ENCODE measurements at regions not wholly inside any gene's neighbourhood (a gene's known extent, or its start where the extent isn't known, plus 50 kb on each side); places are given as distances from the start of the nearest gene placed in this dataset.

DNA sequence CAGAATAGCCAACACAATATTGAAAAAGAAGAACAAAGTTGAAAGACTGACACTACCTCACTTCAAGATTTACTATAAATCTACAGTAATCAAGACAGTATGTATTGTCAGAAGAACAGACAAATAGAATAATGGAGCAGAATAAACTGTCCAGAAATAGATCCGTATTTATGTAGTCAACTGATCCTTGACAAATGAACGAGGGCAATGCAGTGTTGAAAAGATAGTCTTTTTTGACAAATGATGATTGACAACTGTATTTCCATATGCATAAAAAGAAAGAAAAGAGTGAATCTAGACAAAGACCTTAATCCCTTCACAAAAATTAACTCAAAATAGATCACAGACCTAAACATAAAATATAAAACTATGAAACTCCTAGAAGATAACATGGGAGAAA lies 767.1 kb downstream of the KCNA4 start:
- DNase-seq (ENCODE audit: low read depth in 1 of 2, low spot score in 1 of 2), result no peak
- Histone ChIP-seq H3K4me3 (replicated peaks; ENCODE audit: insufficient read depth, low read length) (no peak overlapping the region), H3K27me3 (ENCODE audit: insufficient read depth, poor library complexity, severe bottlenecking) (no peaks in the 10 kb centered on the region), H3K27ac (replicated peaks) (no peak overlapping the region)
- TF ChIP-seq, protein P1, sequence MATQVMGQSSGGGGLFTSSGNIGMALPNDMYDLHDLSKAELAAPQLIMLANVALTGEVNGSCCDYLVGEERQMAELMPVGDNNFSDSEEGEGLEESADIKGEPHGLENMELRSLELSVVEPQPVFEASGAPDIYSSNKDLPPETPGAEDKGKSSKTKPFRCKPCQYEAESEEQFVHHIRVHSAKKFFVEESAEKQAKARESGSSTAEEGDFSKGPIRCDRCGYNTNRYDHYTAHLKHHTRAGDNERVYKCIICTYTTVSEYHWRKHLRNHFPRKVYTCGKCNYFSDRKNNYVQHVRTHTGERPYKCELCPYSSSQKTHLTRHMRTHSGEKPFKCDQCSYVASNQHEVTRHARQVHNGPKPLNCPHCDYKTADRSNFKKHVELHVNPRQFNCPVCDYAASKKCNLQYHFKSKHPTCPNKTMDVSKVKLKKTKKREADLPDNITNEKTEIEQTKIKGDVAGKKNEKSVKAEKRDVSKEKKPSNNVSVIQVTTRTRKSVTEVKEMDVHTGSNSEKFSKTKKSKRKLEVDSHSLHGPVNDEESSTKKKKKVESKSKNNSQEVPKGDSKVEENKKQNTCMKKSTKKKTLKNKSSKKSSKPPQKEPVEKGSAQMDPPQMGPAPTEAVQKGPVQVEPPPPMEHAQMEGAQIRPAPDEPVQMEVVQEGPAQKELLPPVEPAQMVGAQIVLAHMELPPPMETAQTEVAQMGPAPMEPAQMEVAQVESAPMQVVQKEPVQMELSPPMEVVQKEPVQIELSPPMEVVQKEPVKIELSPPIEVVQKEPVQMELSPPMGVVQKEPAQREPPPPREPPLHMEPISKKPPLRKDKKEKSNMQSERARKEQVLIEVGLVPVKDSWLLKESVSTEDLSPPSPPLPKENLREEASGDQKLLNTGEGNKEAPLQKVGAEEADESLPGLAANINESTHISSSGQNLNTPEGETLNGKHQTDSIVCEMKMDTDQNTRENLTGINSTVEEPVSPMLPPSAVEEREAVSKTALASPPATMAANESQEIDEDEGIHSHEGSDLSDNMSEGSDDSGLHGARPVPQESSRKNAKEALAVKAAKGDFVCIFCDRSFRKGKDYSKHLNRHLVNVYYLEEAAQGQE (IDR thresholded peaks at IDR 0.05; ENCODE audit: insufficient replicate concordance, low read depth), result no peak
- TF ChIP-seq POLR2AphosphoS5 (IDR thresholded peaks at IDR 0.05; ENCODE audit: low read depth) (no peak), SPI1 (IDR thresholded peaks at IDR 0.05; ENCODE audit: borderline replicate concordance, low read depth) (no peak), GABPA (IDR thresholded peaks at IDR 0.05; ENCODE audit: low read depth) (no peak)
- TF ChIP-seq, protein P2, sequence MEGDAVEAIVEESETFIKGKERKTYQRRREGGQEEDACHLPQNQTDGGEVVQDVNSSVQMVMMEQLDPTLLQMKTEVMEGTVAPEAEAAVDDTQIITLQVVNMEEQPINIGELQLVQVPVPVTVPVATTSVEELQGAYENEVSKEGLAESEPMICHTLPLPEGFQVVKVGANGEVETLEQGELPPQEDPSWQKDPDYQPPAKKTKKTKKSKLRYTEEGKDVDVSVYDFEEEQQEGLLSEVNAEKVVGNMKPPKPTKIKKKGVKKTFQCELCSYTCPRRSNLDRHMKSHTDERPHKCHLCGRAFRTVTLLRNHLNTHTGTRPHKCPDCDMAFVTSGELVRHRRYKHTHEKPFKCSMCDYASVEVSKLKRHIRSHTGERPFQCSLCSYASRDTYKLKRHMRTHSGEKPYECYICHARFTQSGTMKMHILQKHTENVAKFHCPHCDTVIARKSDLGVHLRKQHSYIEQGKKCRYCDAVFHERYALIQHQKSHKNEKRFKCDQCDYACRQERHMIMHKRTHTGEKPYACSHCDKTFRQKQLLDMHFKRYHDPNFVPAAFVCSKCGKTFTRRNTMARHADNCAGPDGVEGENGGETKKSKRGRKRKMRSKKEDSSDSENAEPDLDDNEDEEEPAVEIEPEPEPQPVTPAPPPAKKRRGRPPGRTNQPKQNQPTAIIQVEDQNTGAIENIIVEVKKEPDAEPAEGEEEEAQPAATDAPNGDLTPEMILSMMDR (IDR thresholded peaks at IDR 0.05; ENCODE audit: insufficient read depth, low read length), result no peak

DNA sequence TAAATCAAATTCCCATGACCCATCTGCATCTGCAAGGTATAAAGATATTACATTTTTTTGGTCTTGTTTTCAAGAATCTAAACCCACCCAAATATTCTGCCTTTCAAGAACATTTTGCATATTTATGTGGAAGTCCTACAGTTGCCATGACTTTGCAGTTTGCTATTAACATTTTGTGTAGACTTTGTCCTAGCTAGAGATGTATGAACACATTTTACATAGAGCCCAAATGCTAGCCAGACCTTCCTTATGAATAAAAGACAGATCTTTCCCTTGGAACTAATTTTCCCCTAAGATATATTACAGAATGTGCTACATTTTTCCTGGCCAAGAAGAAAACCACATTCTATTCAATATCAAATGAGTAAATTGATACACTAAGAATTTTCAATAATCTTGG lies 772.5 kb downstream of the KCNA4 start:
- H3K4me3 ChIP-seq (replicated peaks; ENCODE audit: insufficient read depth, low read length), result no peak overlapping the region
- DNase-seq (ENCODE audit: low read depth in 1 of 2, low spot score in 1 of 2), result no peak
- H3K27me3 ChIP-seq (ENCODE audit: insufficient read depth, poor library complexity, severe bottlenecking), result no peaks in the 10 kb centered on the region
- H3K27ac ChIP-seq (replicated peaks), result no peak overlapping the region
- TF ChIP-seq, protein P1 (IDR thresholded peaks at IDR 0.05; ENCODE audit: insufficient replicate concordance, low read depth), result no peak
- TF ChIP-seq, protein P2 (IDR thresholded peaks at IDR 0.05; ENCODE audit: insufficient read depth, low read length), result no peak
- TF ChIP-seq POLR2AphosphoS5 (IDR thresholded peaks at IDR 0.05; ENCODE audit: low read depth) (no peak), GABPA (IDR thresholded peaks at IDR 0.05; ENCODE audit: low read depth) (no peak), SPI1 (IDR thresholded peaks at IDR 0.05; ENCODE audit: borderline replicate concordance, low read depth) (no peak)

DNA sequence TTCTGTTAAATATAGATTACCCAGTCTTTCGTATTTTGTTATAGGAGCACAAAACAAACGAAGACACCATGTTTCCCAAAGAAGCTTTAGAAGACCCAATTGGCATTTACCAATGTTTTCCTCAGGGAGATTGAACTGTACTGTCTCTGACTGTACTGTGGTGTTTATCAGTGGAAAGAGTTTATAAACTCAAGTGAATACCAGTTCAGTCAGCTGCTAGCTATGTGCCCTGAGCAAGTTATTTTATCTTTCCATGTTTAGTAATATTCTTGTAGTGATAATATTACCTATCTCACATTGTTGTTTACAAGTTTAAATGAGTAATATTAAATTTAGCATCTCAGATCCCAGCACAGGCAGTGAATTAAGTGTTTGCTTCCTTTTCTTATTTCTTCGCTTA lies 773.2 kb downstream of the KCNA4 start:
- H3K27ac ChIP-seq (replicated peaks), result no peak overlapping the region
- no peak overlapping the region for H3K4me3 ChIP-seq (replicated peaks; ENCODE audit: insufficient read depth, low read length)
- DNase-seq (ENCODE audit: low read depth in 1 of 2, low spot score in 1 of 2), result no peak
- no peaks in the 10 kb centered on the region for H3K27me3 ChIP-seq (ENCODE audit: insufficient read depth, poor library complexity, severe bottlenecking)
- TF ChIP-seq, protein P1 (IDR thresholded peaks at IDR 0.05; ENCODE audit: insufficient replicate concordance, low read depth), result no peak
- TF ChIP-seq, protein P2 (IDR thresholded peaks at IDR 0.05; ENCODE audit: insufficient read depth, low read length), result no peak
- TF ChIP-seq POLR2AphosphoS5 (IDR thresholded peaks at IDR 0.05; ENCODE audit: low read depth), result no peak
- TF ChIP-seq SPI1 (IDR thresholded peaks at IDR 0.05; ENCODE audit: borderline replicate concordance, low read depth), result no peak
- no peak for TF ChIP-seq GABPA (IDR thresholded peaks at IDR 0.05; ENCODE audit: low read depth)

Data from HL-60 (cell line).